Transverse colon (tissue), 4 donors: ENCODE measurements at regions not wholly inside any gene's neighbourhood (a gene's known extent, or its start where the extent isn't known, plus 50 kb on each side); places are given as distances from the start of the nearest gene placed in this dataset.

Source experiments
- POLR2AphosphoS5 ChIP-seq, 3 donors: sonication (generic); formaldehyde crosslinking; IDR thresholded peaks; one replicate each; pipeline ENCODE4 v1.6.1; 2016; ENCODE audit warnings: antibody characterized with exemption in 3 of 3
- TF ChIP-seq, protein P1 (sequence below), 5 experiments: fragments of 200-600 bp in 3 of 5; fragments of 450-650 bp in 2 of 5; sonication (generic) in 3 of 5; IDR thresholded peaks; 1 replicate in 2 of 5; 2 replicates in 3 of 5; pipeline ENCODE4 v1.5.1; 2016 to 2017; ENCODE audit warnings: antibody characterized with exemption in 5 of 5, inconsistent platforms in 3 of 5, mild to moderate bottlenecking in 2 of 5, moderate library complexity in 1 of 5

DNA sequence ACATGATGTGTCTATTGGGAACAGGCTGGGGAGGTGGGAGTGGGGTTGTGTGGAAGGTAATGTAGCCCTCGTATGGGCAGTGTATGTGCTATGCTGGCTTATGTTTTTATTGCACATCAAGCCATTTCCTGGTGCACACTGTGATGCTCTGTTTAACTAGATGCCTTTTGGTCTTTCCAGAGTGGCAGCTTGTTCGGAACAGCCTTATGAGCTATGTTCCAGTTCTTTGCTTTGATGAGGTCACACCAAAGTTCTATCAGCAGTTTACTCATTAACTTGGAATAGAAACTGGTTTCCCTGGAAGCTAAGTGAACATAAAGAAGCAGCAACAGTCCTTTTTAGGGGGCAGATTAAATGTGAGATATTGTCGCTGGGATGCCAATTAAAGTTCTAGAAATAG lies 133.9 kb downstream of the DIPK2A start:
- TF ChIP-seq, protein P1, sequence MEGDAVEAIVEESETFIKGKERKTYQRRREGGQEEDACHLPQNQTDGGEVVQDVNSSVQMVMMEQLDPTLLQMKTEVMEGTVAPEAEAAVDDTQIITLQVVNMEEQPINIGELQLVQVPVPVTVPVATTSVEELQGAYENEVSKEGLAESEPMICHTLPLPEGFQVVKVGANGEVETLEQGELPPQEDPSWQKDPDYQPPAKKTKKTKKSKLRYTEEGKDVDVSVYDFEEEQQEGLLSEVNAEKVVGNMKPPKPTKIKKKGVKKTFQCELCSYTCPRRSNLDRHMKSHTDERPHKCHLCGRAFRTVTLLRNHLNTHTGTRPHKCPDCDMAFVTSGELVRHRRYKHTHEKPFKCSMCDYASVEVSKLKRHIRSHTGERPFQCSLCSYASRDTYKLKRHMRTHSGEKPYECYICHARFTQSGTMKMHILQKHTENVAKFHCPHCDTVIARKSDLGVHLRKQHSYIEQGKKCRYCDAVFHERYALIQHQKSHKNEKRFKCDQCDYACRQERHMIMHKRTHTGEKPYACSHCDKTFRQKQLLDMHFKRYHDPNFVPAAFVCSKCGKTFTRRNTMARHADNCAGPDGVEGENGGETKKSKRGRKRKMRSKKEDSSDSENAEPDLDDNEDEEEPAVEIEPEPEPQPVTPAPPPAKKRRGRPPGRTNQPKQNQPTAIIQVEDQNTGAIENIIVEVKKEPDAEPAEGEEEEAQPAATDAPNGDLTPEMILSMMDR (IDR thresholded peaks at IDR 0.05): no peak
- TF ChIP-seq POLR2AphosphoS5 (IDR thresholded peaks at IDR 0.05): no peak
